ENCODE measurements at regions not wholly inside any gene's neighbourhood (a gene's known extent, or its start where the extent isn't known, plus 50 kb on each side); places are given as distances from the start of the nearest gene placed in this dataset.

DNA sequence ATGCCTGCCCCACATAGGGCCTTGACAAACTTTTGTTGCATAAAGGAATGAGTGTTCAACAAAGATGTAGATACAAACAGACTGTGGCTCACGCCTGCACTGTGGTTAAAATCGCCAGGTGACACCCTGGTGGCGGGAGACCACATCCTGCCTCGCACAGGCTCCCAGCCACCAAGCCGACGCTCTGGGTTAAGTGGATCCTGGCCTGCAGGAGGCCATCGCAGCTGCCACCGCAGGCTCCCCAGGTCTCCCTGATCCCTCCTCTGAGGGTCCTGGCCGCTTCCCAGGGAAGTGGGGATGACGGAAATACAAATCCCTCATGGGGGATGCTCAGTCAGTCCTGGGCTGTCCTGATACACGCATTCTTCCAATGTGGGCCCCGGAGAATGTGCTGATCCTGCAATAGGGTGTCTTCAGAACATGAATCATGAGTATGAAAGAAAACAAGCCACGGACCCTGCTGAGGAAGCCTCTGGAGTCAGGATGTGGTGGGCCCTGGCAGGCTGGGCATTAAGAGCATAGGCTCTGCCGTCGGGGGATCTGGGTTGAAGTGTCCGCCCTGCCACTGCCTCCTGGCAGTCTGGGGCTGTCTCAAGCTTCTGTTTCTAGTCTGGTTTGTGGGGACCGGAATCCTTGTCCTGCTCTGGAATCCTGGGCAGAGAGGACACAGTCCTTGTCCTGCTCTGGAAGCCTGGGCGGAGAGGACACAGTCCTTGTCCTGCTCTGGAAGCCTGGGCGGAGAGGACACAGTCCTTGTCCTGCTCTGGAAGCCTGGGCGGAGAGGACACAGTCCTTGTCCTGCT lies 53.5 kb upstream of the BEGAIN start:
- no peak for TF ChIP-seq POLR2AphosphoS5 (IDR thresholded peaks at IDR 0.05; ENCODE audit: borderline replicate concordance, low read depth, low read length)
- TF ChIP-seq EZH2 (IDR thresholded peaks at IDR 0.05): no peak
- no peak for TF ChIP-seq FOXP2 (optimal IDR thresholded peaks at IDR 0.05; ENCODE audit: control extremely low read depth, extremely low read length, insufficient read depth)
